HEK293T (cell line): ENCODE measurements at regions not wholly inside any gene's neighbourhood (a gene's known extent, or its start where the extent isn't known, plus 50 kb on each side); places are given as distances from the start of the nearest gene placed in this dataset.

ENCODE experiments used
- ARNT ChIP-seq: fragments of 450-650 bp; IDR thresholded peaks from 2 replicates; pipeline ENCODE4 v1.6.1; 2017; ENCODE audit warnings: mild to moderate bottlenecking
- BHLHE40 ChIP-seq: fragments of 450-650 bp; IDR thresholded peaks from 2 replicates; pipeline ENCODE4 v1.6.1; 2016; ENCODE audit warnings: mild to moderate bottlenecking, moderate library complexity, borderline replicate concordance
- ELF4 ChIP-seq: fragments of 450-650 bp; IDR thresholded peaks from 2 replicates; pipeline ENCODE4 v1.6.1; 2017; ENCODE audit warnings: antibody characterized with exemption
- FOXA1 ChIP-seq: fragments of 450-650 bp; IDR thresholded peaks from 2 replicates; pipeline ENCODE4 v1.6.1; 2016; ENCODE audit warnings: mild to moderate bottlenecking
- FOXM1 ChIP-seq: fragments of 450-650 bp; IDR thresholded peaks from 2 replicates; pipeline ENCODE4 v1.6.1; 2017; ENCODE audit warnings: mild to moderate bottlenecking, borderline replicate concordance
- HDGF ChIP-seq: fragments of 450-650 bp; IDR thresholded peaks from 2 replicates; pipeline ENCODE4 v1.6.1; 2017; ENCODE audit warnings: antibody characterized with exemption, borderline replicate concordance
- L3MBTL2 ChIP-seq: fragments of 450-650 bp; conservative IDR thresholded peaks from 2 replicates; pipeline ENCODE4 v1.6.1; 2016; ENCODE audit warnings: mild to moderate bottlenecking
- SP1 ChIP-seq: fragments of 450-650 bp; IDR thresholded peaks from 2 replicates; pipeline ENCODE4 v1.6.1; 2017
- SUZ12 ChIP-seq: fragments of 450-650 bp; IDR thresholded peaks from 2 replicates; pipeline ENCODE4 v1.6.1; 2016; ENCODE audit warnings: mild to moderate bottlenecking
- TARDBP ChIP-seq: fragments of 450-650 bp; IDR thresholded peaks from 2 replicates; pipeline ENCODE4 v1.6.1; 2016
- ZNF384 ChIP-seq: fragments of 450-650 bp; IDR thresholded peaks from 2 replicates; pipeline ENCODE4 v1.6.1; 2016

- TF ChIP-seq SUZ12: no peak
- TF ChIP-seq ZNF384: no peak
- TF ChIP-seq ARNT: no peak
- no peak for TF ChIP-seq BHLHE40
- no peak for TF ChIP-seq HDGF
- no peak for TF ChIP-seq TARDBP
- no peak for TF ChIP-seq FOXA1
- TF ChIP-seq SP1: no peak
- no peak for TF ChIP-seq FOXM1
- TF ChIP-seq ELF4: no peak
- no peak for TF ChIP-seq L3MBTL2
Observed at GRCh38 chr12:92648242-92649031, 54.4 kb upstream of the PLEKHG7 start.
